Eye (tissue), 1 donor: ENCODE measurements at regions not wholly inside any gene's neighbourhood (a gene's known extent, or its start where the extent isn't known, plus 50 kb on each side); places are given as distances from the start of the nearest gene placed in this dataset.
A peak's percentile ranks its signal among the peaks of the same experiment; 100 is the strongest.

Experiments used
- DNase-seq: peaks from one replicate; pipeline ENCODE4 v3.0.0-alpha.2; 2015

GRCh38 chr7:67773081-67773480, 776.4 kb downstream of the TYW1 start:
- DNase-seq = no peak

- no peak for DNase-seq
Measured at GRCh38 chr7:67777119-67777518, 780.5 kb downstream of the TYW1 start.

GRCh38 chr7:67781841-67782240, 785.2 kb downstream of the TYW1 start:
- DNase-seq = no peak

GRCh38 chr7:67786021-67786420, 789.4 kb downstream of the TYW1 start:
- no peak for DNase-seq

- DNase-seq = peak; percentile 59
Measured at GRCh38 chr7:67788669-67789068, 792.0 kb downstream of the TYW1 start.

- no peak for DNase-seq
Measured at GRCh38 chr7:67791918-67792317, 795.3 kb downstream of the TYW1 start.

- no peak for DNase-seq
Measured at GRCh38 chr7:67794544-67794943, 797.9 kb downstream of the TYW1 start.

GRCh38 chr7:67803789-67804188, 807.2 kb downstream of the TYW1 start:
- no peak for DNase-seq

- no peak for DNase-seq
Measured at GRCh38 chr7:67805921-67806471, 809.4 kb downstream of the TYW1 start.

- DNase-seq = peak; percentile 31
Measured at GRCh38 chr7:67807826-67808225, 811.2 kb downstream of the TYW1 start.

GRCh38 chr7:67809586-67809985, 813.0 kb downstream of the TYW1 start:
- no peak for DNase-seq

- no peak for DNase-seq
Measured at GRCh38 chr7:67813621-67814292, 817.1 kb downstream of the TYW1 start.

- DNase-seq = no peak
Measured at GRCh38 chr7:67817481-67817880, 820.8 kb downstream of the TYW1 start.

GRCh38 chr7:67821116-67821515, 824.5 kb downstream of the TYW1 start:
- no peak for DNase-seq

- DNase-seq = peak; percentile 13
Measured at GRCh38 chr7:67823345-67823744, 826.7 kb downstream of the TYW1 start.

GRCh38 chr7:67825356-67825755, 828.7 kb downstream of the TYW1 start:
- DNase-seq = no peak

GRCh38 chr7:67841896-67842295, 845.3 kb downstream of the TYW1 start:
- no peak for DNase-seq

GRCh38 chr7:67842571-67842970, 845.9 kb downstream of the TYW1 start:
- DNase-seq = no peak

GRCh38 chr7:67843001-67843565, 846.5 kb downstream of the TYW1 start:
- DNase-seq = no peak

- no peak for DNase-seq
Measured at GRCh38 chr7:67843615-67844014, 847.0 kb downstream of the TYW1 start.

- DNase-seq = peak; percentile 42
Measured at GRCh38 chr7:67847092-67847787, 850.6 kb downstream of the TYW1 start.

- peak; percentile 84 for DNase-seq
Measured at GRCh38 chr7:67854221-67855178, 857.9 kb downstream of the TYW1 start.

- no peak for DNase-seq
Measured at GRCh38 chr7:67855322-67855721, 858.7 kb downstream of the TYW1 start.
